HG02870 (cell line): ENCODE measurements at regions not wholly inside any gene's neighbourhood (a gene's known extent, or its start where the extent isn't known, plus 50 kb on each side); places are given as distances from the start of the nearest gene placed in this dataset.

Experiments
- ATAC-seq: cut with Tn5 transposase; IDR thresholded peaks from one replicate; pipeline ENCODE4 v1.9.1; 2021; ENCODE audit warnings: mild to moderate bottlenecking, moderate library complexity; ENCODE audit not compliant: unreplicated experiment

DNA sequence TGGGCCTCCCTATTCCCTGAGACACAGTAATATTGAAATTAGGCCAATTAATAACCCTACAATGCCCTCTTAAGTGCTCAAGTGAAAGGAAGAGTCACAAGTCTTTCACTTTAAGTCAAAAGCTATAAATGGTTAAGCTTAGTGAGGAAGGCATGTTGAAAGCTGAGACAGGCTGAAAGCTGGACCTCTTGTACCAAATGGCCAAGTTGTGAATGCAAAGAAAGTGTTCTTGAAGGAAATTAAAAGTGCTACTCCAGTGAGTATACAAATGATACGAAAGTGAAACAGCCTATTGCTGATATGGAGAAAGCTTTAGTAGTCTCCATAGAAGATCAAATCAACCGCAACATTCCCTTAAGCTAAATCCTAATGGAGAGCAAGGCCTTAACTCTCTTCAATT is 140.8 kb downstream of the PTCSC3 start:
- ATAC-seq, result peak; percentile 45

DNA sequence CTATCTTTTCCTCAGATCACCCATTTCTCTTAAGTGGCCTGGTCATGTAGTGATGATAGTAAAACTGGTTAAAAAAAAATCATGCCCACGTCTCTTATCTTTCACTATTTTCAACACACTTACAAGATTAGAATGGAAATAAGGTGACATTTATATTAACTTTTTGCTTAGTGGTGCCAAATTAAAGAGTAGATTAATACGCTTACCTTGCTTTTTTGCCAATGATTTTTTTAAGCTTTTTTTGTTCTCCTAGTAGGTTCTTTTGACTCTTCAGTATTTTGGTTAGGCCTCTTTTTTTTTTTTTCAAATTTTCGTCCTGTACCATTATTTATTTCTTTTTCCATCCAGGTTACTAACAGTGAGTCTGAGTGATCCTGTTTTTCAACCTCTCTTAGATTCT is 147.9 kb downstream of the PTCSC3 start:
- no peak for ATAC-seq

DNA sequence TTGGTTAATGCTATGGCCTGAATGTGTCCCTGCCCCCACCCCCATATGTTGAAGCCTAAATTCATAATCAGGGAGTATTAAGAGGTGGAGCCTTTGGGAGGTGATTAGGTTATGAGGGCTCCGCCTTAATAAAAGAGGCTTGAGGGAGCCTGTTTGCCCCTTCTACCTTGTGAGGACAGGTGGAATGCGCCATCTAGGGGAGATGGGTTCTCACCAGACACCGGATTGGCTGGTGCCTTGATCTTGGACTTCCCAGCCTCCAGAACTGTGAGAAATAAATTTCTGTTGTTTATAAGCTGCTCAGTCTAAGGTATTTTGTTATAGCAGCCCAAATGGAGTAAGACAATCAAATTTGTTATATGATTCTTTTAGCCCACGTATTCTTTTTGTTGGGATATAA is 148.3 kb downstream of the PTCSC3 start:
- ATAC-seq, result peak; percentile 54

DNA sequence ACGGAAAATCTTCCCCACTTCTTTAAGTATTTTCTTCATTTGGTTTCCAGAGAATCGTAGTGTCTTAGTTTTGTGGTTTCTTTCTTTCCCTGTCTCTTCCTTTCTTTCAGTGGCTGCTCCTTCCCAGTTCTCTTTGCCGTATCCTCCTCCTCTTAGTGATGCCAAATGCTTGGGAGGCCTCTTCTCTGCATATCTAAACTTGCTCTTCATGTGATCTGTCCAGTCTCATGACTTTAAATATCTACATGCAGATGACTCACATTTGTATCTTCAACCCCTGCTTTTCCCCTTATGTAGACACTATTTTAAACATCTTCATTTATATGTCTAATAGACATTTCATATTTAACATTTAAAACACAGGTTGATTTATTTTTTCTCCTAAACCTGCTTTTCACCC is 149.2 kb downstream of the PTCSC3 start:
- no peak for ATAC-seq

DNA sequence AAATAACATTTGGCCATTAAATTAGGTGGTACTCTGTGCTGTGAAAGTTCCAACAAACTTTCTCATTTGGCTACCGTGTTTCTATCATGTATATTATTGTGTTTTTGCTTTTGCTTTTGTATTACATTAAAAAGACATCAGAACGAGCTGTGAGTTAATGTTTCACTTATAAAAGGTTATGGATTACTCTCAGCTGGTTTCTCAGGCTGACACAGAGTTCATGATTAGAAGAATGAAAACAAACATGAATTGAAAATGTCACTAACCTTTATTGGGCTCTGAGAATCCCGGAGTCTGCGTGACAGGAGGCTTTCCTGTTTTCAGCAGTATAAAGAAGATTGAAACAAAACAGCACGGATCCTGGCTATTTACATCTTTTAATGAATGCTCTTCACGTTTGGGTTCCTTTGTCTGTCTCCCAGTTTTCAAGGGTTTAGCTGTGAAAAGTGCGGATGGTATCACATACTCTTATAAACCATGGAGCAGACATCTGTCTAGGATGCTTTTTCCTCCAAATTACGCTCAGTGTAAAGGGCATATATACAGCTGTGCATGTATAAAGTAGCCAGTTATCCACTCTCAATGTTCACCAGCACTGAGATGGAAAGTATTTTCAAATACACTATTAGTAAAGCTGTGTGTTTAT is 153.6 kb downstream of the PTCSC3 start:
- no peak for ATAC-seq

DNA sequence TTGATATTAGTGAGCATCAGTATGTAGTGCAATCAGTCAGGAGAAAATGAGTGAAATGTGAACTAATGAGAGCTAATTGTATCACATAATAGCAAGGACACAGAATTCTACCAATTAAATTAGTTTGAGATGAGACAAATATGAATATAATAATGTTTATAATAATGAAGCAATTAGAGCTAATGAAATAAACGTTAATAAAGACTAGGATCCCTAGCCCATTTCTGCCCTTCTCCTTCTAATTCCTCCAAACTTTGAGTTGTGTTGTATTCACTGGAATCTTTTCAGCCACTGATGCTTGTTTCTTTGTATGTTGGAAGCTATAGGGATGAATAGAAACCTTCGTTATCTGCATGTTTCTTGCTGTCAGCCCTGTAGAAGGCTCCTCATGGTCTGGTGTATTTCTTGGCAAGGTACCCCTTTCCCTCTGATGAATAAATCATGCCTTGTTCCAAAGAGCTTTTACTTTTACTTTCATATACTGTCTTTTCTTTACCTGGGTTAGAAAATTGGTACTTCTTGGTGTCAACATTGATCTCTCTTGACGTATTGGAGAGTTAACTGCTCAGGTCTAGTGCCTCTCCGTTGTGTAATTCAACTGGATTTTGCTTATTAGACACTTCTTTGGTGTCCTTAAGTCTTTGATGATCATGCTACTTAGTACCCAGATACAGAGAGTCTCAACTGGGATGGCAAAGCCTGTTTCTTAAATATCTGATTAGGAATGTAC is 154.8 kb downstream of the PTCSC3 start:
- peak; percentile 29 for ATAC-seq

DNA sequence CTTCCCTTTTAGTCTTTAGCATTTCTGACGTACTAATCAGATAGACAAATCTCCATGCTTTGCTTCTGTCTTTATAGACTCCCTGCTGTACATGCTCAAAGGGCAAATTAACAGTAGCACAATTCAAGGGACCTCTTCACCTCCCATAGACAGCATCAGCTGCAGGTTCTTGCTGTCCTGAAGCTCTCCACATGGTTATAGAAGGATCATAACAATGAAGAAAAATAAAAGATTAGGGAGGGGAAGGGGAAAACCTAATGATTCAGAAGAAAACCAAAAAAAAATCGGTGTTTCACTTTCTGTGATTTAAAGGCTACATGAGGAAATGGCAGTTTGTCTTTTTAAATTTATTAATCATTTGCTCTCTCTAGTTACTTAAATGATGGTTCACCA is 155.5 kb downstream of the PTCSC3 start:
- ATAC-seq, result peak; percentile 62

DNA sequence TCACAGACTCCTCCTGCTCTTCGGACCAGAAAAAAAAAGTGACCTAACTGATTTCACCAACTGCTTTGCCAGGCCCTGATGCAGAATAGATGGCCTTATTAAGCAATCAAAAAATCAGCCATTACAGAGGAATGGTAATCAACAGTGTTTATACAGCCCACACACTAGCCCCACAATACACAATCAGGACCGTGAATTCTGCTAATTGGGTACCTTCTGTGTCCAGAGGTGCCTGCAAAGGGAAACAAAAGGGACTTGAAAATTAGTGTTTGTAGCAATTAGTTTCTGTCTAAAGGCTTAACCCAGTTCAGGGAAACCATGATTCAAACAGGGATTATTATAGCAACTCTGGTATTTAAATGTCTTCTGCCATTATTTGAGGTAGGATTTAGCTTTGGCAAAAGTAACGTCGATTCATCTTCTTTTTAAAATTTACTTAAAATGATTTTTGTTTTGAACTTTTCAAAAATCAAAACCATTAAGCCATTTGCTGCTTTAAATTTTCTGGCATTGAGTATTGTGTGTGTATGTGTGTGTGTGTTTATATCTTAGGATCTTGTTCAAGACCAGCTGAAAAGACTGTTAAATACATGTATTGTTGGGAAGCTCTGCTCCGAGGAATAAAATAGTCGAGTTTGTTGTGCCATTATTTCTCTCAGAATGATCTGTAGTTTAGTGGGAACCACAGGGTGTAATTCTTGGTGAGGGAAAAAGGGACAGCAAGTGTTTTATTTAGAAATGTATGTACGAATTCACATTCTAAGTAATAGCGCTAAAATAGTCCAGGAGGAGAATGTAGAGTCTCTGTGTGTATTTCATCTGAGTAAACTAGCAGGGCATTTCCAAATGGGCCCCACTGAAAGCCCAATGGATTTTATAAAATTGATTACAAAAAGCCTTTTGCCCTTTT is 156.1 kb downstream of the PTCSC3 start:
- no peak for ATAC-seq

DNA sequence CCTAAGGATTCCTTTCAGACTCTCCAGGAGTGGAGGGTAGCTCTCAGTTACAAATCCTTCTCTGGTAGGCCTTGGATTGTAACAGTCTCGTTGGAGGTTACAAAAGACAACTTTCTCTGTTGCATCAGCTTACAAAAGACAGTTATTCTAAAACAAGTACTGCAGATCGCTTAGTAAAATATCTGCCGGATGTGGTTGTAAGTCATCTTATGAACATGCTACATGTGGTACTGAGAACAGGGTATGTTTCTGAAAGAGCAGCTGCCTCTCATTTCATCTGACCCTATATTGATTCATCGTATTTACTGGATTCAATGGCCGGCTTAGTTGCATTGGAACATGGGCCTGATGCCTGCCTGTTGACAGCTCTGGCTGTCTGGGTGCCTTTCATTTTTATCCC is 157.4 kb downstream of the PTCSC3 start:
- ATAC-seq, result no peak

DNA sequence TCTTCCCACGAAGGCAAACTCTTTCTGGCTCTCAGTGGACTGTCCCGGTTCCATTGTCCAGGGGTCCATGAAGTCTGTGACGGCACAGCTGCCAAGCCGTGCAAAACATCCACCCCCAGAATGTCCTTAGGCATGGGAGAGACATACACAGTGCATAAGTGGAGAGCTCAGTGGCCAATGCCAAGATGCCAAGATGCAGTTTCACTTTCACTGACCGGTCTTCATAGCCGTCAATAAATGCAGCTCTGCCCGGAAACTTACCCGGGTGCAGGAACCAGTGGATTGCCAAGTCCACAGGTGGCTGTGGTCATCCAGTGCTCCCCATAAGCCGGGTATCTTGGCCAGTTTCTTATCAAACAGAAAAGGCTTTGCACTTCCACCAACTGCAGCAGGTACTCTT is 162.3 kb downstream of the PTCSC3 start:
- no peak for ATAC-seq

DNA sequence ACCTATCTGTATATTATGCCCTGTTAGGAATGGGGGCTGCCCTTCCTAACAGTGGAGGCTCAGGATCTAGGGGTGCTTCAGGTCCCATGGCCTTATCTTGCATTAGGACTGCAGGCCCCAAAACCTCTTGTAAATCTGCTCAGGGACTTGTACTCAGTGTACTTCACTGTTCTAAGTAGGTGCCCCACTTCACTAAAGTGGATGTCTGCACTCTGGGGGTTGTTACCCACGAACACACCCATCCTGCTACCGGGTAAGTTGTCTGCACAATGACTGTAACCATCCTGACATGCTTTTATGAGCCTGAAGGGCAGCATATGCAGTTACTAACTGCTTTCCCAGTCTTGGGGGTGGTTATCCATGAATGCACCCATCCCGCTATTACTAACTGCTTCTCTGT is 163.0 kb downstream of the PTCSC3 start:
- no peak for ATAC-seq

DNA sequence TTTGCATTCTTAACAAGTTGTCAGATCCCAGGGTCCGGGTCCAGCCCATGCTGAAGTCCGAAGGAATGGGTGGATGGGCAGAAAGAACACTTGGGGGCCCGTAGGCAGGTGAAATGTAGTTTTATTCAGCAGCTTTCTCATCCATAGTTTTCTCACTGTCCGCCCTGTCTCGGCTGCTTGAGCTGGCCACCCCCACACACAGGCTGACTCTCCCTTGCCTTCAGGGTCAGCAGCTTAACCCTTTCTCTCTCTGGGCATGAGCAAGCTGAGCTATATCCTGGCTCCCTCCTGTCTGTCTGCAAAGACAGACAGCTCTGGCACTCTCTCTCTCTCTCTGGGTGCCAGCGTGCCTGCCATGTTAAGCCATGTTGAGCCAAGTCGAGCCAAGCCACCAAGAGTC is 163.9 kb downstream of the PTCSC3 start:
- ATAC-seq, result no peak

DNA sequence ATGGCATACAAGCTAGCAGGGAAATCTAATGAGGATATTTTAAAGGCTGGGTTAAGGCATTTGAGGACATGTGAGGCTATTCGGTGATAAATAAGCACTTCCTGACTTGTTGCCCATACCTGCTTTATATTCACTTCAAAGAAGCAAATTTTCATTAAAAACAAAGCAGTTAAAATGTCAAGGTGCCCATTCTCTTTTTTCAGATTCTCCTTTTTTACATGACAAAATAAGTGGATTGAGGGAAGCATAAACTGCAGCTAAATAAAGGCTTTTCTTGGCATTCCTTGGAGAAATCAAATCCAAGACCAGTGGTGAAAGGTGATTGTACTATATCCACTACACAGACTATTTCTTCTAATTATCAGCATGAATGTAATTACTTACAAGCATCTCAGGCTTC is 166.9 kb downstream of the PTCSC3 start:
- no peak for ATAC-seq

DNA sequence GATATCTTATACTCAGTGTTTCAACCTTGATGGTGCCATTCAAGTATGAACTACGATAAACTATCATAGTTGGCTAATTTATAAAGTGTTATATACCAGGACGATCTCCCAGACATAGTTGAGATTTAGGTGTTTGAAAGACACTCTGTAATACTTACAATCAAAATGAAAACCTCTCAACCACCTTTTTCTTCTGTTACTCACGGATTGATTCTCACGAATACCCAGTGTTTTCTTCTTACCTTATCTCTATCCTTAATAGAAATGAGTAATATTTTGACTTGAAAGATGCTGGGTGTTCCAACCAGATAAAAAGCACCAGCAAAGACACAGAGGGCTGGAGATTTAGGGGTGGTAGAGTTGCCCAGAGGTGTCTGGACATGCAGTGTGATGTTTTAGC is 169.9 kb downstream of the PTCSC3 start:
- ATAC-seq, result no peak

DNA sequence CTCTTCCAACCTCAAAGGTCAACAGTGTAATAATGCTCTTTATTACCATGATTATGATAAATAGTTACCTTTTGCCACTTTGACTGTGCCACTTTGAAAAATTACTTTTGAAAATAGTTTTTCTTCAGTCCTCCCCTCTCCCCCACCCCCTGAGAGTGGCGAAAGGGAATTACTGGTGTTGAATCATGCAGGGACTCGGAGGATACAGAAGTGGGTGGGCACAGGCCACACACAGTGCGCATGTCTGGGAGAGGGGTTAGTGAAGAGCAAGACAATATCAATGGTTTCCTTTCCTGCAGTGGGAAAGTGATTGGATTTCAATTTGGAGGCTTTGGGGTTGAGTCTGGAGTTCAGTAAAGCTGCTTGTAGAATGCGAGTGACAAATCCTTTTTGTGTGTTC is 170.9 kb downstream of the PTCSC3 start:
- no peak for ATAC-seq

DNA sequence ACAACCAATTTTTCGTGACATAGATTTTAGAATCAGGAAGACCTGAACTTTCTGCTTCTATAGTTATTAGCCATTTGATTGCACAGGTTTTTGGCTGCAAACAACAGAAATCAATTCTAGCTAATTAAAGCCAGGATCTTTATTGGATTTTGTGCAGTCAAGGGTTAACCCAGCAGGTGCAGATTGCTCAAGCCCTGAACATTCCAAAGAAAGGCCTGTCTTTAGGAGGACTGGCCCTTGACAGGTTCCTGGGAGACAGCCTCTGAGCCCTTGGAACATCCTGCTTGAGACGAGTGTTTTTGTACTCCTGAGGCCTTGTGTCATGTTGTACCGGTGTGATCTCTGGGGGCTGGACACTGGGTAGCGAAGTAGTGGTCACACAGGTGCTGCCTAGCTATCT is 174.6 kb downstream of the PTCSC3 start:
- no peak for ATAC-seq

DNA sequence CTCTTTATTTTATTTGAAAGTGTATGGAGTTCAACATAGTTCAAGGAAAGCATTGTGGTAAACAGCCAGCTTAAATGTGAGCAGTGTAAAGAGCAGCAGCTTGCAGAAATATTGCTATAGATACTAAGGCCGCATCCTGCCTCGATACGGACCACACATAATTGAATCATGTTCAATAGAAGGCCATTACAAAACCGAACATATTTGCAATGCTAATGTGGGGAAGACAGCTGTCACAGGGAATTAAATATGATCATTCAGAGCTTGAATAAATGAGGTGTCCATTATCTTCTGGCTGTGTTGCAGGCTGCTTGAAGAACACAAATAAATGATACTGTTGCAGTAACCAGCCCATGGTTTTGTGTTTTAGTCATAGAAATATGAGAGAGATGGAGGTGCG is 173.2 kb downstream of the BRMS1L start:
- ATAC-seq, result no peak

DNA sequence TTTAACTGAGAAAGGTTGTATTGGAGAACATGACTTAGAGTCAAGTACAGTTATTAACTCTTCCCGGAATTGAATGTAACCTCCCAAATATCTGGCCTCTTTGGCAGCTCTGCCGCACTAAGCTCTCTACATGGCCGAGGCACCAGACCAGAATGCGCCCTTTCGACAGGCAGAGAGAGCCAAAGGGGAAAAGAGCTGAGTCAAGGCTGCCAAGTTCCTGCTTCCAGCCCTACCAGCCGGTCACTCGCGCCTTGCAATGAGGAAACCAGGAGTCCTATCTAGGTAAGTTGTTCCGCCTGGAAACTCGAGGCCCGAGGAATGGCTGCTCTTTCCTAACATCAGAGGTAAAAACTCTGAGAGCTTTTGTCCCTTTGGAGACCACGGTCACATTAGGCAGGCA is 172.2 kb downstream of the BRMS1L start:
- ATAC-seq, result no peak

DNA sequence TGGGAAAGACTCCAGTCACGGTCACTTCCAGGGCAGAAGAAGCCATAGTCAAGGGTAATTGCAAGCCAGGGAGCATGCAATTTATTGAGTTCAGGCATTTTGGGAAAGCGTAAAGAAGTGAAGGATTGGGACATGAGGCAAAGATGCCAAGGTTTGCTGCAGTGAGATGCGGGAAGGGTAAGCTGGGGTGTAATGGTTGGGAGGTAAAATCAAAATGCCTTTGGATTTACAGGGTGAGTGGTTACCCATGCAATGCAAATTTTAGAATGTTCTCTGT is 167.5 kb downstream of the BRMS1L start:
- ATAC-seq, result no peak

DNA sequence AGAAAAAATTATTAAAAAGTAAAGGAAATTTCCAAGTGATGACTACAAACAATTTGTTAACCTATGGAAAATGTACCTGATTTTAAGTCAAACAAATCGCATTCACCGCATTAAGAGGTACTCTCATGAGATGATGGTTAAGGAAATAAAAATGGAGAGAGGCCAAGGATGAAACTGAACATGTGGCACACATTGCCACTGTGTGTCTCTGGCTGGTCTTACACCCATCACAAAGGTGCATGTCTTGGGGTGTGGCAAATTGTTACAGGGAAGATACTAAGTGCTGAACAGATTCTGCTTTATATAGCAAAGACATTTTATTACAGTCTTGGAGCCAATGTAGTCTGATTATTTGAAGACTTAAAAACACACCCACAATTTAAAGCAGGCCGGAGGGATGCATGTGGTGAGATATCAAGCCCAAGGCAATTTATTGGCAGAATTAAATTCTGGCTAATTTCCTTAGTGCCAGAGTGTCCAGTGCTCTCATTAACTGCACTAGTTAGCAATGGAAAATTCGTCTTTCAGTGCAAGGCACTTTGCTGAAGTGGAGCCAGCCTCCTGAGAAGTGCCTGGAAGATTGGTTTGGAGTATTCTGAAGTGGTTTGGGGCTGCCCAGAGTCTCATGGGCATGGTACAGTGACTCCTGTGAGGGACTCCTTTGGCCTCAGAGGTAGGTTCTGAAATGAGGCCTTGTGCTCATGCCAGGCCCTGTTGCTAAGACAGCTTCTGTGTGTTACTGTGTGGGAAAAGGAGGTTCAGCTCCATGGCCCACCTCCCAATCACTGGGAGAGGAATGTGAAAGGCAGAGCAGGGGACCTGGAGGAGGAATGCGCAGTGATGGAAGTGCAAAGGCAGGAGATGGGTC is 166.9 kb downstream of the BRMS1L start:
- no peak for ATAC-seq

DNA sequence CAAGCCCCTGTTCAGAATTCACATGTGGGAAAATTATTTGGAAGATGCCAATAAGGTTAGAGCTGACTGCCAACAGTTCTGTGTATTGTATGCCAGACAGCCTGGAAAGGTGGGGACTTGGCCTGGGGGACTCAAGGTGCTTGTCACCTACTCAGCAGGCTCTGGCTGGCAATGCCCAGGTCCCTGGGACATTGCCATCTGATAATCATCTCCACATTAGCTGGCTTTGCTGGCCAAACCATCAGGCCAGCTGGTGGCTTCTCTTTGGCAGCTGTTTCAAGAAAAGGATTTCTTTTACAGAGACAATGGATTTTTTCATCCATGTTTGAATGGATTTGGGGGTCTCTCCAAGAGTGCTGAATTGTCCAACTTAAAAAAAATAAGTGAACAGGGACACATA is 165.2 kb downstream of the BRMS1L start:
- no peak for ATAC-seq
